GM21825 (cell line): ENCODE measurements at regions not wholly inside any gene's neighbourhood (a gene's known extent, or its start where the extent isn't known, plus 50 kb on each side); places are given as distances from the start of the nearest gene placed in this dataset.

ENCODE experiments used
- ATAC-seq: cut with Tn5 transposase; IDR thresholded peaks from one replicate; pipeline ENCODE4 v1.9.1; 2021; ENCODE audit warnings: mild to moderate bottlenecking, moderate library complexity; ENCODE audit not compliant: unreplicated experiment

DNA sequence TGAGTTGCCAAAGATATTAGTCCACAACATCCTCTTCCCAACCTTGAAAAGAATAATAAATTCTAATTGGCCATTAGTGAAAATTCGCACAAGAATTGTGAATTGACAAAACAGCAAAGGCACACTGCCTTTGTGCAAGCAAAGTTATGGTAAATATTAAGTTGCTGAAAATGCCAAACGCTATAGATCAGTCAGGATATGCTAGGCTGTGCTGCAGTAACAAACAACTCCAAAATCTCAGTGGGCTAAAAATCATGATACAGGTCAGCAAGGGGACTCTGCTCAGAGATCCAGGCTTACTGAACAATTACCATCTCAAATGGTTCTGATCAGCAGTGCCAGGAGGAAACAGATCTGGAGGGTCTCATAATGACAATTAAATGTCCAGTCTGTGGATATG is 238.0 kb upstream of the IGF1R start:
- ATAC-seq = no peak

DNA sequence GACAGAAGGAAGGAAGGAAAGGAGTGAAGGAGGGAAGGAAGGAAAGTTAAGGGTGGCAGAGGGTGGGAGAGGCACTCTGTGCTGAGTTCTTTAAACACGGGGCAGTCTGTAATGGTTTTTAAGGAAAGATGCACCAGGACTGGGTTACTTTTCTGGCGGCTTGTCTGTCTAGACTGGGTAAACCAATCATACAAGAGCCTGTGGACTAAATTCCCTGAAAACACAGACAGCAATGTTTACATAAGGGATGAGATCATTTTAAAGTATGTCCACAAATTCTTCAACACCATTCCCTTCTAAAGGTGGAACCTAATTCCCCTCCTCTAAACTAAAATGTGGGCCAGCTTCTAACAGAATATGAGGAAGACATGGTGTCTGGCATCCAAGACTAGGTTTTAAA is 235.5 kb upstream of the IGF1R start:
- ATAC-seq = no peak

DNA sequence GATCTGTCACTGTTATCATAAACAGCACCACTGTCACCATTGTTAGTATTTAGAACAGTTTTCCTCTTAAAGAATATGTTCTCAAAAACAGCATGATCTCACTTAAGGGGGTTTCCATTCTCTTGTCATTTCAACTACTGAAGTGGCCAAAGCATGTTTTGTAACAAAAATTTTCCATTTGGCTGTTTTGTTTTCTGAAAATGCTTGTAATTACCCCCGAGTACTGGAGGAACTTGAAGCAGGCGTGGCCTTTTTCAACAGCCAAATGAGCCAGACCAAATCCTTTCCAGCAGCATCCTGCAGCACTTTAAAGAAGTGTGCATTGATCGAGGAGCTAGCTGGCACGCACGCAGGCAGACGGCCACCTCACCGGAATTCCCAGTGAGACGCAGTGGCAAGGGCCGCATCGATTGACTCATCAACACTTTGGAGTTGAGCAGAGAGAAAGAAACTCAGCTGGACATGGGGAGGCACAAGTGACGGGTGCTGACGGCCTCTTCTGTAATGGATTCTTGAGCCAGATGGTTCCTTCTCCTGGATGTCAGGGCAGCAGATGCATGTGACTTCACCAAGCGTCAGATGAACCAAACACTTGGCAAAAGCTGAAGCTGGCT is 234.3 kb upstream of the IGF1R start:
- no peak for ATAC-seq

DNA sequence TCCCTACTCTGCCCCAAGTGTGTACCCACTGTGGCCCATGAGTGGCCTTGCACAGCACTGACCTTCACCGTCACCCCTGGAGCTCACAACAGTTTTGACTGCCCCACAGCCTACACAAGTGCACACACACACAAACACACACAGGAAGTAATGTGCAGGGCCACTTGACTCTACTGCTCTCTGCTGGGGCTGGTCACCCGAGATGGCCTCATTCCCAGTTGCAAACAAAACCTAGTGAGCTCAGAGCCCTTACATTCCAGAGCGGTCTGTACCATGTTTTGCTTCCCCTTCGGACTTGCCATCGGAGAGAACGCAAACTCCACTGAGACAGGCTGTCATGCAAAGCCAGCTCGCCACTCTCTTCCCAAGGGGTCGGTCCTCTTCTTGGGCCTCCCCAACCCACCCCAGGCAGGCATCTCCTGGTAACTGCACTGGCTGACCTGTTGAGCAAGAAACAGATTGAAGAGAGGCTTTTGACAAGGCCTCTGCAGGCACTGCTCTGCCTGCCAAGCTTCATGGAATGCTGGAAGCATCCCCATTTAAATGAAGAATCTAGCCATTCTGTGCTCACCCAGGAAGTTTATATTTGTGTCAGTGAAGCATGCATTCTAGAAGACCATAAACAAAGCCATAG is 232.0 kb upstream of the IGF1R start:
- no peak for ATAC-seq

DNA sequence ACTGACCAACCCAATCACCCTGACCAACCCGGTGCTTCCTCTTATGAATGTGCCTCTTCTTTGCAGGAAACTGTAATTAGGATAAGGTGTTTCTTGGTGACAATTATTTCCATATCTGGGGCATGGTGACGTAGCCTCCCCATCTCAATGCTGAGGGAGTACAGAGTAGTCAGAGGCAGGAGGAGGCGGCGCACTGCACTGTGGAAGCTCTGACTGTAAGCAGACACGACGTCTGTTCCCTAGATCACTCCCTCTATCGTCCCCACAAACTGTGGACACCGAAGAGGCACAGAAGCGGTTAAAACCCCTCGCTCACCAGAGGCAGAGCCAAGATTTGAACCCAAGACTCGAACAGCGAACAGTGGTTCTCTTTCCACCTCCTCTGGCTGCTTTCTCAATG is 231.0 kb upstream of the IGF1R start:
- no peak for ATAC-seq

DNA sequence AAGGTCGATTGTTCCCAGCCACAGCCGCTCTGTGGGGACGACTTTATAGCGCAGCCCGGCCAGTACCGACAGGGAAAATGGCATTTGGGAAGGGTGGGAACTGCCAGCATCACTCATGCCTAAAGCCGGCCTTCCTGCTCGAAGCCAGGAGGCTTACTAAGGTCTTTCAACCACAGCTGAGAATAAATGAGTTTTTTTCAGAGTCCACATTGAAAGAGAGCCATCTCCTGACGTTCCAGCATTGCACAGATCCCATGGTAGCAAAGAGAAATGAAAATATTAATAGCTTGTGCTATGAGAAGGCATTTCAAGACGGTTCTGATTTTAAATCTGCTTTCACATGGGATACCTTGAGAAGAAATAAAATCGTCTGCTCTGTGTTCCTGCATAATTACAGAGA is 230.2 kb upstream of the IGF1R start:
- no peak for ATAC-seq

DNA sequence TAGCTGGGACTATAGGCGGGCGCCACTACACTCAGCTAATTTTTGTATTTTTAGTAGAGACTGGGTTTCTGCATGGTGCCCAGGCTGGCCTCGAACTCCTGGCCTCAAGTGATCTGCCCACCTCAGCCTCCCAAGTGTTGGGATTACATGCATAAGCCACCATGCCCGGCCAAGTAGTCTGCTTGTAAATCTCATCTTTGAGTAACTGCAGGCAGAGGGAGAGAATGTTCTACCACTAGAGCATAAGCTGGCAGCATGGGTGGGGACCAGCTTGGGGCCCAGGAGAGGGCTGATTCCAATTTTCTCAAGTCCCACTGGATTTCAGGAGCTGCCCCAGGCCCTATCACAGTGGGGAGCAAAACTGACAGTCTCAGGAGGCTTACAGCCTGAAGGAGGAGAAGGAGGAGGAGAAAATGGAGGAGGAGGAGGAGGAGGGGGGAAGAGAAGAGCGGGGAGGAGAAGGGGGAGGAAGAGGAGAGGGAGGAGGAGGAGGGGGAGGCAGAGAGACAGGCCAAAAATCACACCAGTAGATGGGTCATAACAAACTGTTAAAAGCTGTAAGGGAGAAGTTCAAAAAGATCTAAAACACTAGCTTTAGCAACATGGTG is 229.1 kb upstream of the IGF1R start:
- ATAC-seq = no peak

DNA sequence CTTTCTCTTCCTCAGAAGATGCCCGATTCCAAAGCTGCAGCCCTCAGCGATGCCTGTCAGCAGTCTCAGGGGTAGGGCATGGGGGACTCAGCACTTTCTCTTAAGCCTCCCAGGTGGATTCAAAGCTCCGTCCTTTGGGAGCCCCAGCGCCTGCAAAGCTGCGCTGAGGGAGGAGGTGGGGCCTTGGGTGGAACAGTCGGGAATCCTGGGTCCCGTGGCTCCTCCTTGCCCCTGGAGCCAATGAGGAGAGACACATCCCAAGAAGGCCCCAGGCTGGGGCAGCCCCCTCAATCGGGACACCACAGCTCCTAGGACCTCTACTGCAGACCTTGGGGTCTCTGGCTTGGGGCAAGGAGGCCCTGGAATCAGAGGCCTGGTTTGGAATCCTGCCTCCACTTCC is 227.5 kb upstream of the IGF1R start:
- no peak for ATAC-seq

DNA sequence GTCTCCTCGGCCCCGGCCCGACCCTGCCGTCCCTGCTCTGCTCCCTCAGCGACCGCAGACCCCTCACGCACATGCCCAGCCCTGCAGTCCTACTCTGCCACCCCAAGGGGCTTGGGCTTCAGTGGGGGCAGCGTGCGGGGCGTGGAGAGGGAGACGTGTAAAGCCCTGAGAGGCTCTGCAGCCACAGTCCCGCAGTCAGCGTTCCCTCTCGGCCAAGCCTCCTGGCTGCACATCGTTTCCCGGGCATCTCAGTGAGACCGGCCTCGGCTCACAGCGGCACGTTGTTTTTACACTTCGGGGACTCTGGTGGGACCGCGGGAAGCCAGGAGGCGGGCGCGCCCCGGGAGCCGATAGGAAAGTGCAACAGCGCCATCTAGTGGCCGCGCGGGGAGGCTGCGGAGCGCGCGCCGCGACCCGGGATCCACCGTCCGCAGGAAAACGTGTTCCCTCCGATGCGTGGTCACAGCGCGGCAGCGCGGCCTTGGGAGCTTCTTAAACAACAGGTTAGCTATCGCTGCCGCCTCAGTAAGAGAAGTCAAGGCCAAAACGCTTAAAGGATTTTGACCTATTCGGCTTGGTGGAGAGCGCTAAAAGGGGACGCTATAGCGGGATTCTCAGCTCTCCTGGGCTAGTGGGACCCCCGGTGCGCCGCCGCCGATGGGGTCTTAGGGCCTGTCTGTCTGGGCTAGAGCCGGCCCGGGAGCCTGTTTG is 226.8 kb upstream of the IGF1R start:
- ATAC-seq = peak; percentile 85

DNA sequence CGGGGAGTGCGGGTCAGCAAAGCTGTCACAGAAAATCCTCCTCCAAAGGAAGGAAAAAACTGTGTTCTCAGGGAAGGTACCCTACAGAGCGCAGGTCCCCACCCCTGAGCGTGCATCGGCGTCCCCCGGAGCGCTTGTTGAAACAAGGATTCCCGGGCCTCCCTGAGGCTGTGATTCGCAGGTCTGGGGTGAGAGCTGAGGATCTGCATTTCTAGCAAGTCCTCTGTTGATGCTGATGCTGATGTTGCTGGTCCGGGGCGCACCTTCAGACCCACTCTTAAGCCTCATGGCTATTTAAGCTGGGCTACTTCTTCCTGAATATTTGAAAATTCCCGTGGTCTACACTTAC is 226.2 kb upstream of the IGF1R start:
- ATAC-seq = no peak

DNA sequence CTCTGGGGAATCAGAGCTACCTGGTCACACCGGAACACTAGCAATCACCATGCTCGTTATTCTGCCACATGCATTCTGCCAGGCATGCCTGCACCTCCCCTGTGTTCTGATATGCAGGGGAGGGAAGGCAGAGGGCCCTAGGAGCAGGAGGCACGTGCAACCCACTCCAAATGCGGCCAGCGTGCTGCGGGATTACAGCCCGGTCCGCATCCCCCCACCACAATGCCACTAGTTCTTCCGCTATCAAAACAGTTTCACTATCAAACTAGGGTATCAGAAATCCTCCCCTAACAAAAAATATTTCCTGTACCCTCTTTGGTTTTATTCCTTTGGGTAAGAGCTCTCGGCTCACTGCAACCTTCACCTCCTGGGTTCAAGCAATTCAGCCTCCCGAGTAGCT is 223.2 kb upstream of the IGF1R start:
- no peak for ATAC-seq

DNA sequence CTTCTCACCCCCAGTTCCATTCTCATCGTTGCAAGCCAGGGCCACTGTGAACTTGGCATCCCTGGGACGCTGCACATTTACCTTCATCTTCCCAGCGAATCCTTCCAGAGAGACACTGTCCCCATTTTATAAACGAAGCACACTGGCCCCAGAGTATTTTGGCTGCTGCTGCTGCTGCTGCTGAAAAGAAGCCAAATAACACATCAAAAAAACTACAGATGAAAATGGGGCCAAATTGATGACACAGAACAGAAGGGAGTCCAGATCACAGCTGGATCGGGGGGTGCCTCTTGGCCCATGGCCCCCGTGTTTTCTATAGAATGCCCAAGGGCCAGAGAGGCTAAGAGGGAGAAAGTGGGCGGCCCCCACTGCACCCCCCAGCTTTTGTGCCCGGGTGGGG is 221.0 kb upstream of the IGF1R start:
- no peak for ATAC-seq

DNA sequence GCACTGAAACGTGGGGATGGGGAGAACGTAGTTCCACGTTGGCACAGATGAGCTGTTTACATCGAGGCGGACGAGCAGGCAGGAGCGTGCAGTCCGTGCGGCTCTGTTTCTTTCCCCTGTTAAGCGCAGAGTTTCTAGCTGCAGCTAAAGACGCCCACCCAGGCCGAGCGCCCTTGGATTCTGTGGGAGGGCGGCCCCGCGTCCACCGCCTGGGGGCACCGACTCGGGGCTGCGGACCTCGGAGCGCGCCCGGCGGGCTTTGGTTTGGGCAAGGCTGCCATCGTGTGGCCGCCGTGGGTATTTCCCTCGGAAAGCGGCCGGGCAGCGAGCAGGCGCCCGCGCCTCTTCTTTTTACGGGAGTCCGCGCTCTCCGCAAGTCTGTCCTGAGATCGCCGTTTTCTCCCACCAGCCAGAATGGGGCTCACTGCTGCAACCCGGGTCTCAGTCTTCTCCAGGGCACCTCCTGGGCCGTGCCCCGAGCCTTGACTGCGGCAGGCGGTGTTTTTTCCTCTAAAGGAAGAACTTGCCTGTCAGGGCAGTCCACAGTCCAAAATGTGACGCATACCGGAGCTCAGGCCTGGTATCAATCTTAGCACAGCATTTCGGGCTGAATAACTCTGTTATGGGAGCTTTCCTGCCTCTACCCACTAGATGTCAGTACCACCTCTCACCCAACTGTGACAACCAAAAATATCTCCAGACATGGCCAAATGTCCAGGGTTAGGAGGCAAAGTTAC is 219.9 kb upstream of the IGF1R start:
- peak; percentile 86 for ATAC-seq

DNA sequence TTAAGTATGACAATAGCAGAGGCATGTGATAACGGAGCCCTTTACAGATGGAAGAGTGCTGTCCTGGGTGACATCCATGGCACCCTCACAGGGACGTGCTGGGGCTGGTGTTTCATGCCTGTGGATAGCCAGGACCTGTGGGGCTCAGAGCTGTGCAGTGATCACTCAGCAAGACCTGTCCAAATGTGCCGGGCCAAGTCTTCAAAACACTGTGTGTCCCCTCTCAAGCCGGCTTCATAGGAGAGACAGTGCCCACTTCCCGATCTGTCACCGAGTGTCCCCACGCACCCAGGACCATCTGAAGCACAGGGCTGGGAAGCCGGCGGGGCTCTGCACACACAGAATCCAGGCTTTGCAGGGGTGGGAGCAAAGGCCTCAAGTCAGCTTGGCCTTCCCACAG is 217.2 kb upstream of the IGF1R start:
- no peak for ATAC-seq

DNA sequence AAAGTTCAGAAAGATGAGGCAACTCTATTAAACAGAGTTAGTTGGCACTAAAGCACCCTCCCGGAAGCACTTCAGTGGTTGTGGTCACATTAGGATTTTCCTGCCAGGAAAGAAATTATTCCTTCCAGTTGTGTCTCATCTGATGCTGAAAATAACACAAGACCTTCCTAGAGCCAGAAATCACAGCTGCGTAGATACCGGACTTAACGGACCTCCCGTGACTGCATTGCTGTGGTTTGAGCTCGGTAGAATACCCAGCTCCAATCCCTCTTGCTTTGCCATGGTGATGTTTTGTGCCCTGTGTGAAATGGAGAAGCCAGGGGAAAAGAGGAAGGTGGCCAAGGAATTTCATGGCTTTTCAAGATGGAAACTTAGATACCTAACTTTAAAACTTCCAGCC is 215.0 kb upstream of the IGF1R start:
- ATAC-seq = no peak

DNA sequence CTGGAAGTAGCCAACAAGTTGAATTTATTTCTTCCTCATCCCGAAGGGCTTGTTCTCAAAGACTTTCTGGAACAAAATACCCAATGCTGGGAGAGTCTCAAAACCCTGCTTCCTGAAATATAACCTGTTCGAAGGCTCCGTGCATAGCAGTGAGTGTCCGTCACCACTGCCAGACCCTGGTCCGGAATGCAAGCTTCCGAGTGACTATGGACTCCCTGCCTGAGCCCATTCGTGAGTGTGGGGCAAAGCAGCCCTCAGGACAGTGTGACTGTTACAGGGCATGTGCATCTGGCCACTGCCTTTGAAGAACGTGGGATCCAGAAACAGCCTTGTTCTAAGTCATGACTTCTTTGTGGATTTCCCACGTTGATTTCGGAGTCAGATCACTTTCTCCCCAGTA is 214.5 kb upstream of the IGF1R start:
- ATAC-seq = no peak

DNA sequence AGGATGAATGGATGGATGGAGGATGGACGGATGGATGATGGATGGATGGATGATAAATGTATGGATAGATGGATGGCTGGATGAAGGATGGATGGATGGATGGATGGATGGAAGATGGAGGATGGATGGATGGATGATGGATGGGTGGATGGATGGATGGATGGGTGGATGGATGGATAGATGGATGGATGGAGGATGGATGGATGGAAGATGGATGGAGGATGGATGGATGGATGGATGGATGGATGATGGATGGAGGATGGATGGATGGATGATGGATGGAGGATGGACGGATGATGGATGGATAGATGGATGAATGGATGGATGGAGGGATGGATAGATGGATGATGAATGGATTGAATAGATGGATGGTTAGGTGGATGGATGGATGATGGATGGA is 210.6 kb upstream of the IGF1R start:
- ATAC-seq = no peak

DNA sequence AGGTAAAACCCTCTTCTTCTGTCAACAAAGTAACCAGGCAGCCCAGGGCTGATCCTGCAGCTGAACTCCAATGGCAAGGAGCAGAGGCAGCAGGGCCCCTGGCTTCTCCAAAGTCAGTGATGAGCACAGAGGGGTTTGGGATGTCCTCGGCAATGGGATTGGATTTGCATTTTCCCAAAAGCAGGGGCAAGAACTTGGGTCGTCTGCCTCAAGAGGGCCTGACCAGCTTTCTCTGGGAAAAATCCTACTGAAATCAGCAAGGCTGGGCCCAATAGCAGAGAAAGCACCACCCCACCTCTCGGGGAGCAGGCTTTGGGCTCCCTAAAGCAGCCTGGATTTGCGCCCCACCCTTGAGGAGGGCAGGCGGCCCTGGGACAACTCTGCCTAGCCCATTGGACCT is 210.0 kb upstream of the IGF1R start:
- ATAC-seq = no peak

DNA sequence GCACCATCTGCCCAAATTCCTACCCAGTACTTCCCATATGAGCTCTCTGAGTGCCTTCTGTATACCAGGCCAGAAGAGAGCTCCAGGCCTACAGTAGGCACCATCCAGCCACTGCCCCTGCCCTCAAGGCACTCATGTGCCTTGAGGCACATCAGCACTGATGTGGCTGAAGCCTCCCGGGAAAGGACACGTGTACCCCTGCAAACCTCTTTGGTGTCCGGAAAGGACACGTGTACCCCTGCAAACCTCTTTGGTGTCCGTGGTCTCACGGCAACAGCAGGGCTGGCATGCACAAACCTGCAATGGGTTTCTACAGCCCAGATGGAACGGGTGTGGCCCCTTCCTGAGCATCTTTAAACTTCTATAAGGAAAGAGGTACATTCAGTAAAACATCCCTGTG is 209.4 kb upstream of the IGF1R start:
- no peak for ATAC-seq

DNA sequence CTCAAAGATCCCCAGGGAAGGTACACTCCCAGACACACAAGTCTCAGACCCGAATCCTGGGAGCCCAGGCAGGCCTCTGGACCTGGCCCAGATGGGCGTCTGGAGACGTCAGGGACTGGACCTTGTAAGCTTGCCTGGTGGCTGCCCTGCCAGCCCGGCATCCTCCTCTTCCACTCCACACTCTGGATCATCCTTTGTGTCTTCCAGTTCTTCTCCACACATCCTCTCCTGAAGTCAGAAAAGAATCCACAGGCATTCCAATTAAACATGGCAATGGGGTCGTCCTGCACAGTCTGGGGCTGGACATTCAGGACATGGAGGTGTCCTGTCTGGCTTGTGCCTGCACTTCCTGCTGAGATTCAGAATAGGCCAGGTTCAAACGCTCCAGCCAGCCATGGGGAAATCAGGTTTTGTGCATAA is 208.8 kb upstream of the IGF1R start:
- no peak for ATAC-seq

DNA sequence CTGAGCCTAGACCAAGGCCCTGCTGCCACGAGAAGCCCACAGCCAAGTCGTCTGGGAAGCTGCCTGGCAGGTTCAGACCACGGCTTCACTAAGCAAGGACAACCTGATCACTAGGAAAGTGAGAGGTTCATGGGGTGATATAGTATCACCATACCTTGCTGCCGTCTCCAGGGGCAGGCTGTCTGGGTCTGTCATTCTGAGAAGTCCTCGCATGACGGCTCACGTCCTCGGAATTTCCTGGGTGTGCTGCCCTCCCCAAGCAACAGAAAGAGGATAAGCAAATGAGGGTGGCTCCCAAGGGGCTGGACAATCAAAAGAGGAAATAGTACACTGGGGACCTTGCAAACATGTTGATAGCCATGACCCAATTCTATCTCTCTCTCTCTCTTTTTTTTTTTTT is 207.4 kb upstream of the IGF1R start:
- no peak for ATAC-seq

DNA sequence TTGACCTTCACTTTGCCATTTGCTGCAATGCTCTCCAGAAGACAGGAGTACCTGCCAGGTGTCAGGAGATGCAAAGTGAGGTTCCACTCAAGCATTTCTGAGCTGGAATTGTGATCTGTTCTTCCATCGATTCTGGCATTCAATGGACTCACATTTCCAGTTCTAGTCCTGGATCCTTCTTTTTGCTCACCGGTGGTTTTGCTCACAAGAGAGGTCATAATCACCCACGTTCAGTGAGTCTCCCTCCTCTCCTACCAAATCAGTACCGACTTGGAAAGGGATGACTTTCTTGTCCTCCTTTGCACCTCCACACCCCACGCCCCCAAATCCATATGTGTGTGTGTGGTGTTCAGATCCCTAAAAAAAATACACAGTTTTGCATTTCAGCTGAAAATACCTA is 206.7 kb upstream of the IGF1R start:
- no peak for ATAC-seq
